ENCODE measurements at regions not wholly inside any gene's neighbourhood (a gene's known extent, or its start where the extent isn't known, plus 50 kb on each side); places are given as distances from the start of the nearest gene placed in this dataset.

DNA sequence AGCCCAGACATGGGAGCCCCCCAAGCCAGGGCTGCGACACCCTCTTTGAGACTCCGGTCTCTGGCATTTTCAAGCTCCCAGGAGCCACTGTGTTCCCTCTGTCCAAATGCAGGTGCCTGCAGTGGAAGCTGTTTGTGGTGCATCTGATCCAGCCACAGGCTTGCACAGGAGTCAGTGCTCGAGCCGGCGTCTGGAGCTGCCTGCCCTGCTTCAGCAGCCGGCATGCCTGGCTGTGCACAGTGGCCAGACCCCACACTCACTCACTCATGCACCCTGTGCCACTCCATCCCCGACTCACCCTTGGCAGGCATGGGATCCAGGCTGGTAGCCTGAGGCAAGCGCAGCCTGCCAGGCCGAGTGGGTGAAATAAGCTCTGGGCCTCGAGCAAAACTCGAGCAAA lies 555.0 kb upstream of the CCDC54 start:
- TF ChIP-seq, protein P1, sequence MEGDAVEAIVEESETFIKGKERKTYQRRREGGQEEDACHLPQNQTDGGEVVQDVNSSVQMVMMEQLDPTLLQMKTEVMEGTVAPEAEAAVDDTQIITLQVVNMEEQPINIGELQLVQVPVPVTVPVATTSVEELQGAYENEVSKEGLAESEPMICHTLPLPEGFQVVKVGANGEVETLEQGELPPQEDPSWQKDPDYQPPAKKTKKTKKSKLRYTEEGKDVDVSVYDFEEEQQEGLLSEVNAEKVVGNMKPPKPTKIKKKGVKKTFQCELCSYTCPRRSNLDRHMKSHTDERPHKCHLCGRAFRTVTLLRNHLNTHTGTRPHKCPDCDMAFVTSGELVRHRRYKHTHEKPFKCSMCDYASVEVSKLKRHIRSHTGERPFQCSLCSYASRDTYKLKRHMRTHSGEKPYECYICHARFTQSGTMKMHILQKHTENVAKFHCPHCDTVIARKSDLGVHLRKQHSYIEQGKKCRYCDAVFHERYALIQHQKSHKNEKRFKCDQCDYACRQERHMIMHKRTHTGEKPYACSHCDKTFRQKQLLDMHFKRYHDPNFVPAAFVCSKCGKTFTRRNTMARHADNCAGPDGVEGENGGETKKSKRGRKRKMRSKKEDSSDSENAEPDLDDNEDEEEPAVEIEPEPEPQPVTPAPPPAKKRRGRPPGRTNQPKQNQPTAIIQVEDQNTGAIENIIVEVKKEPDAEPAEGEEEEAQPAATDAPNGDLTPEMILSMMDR (conservative IDR thresholded peaks at IDR 0.05; ENCODE audit: low read length), result no peak
- no peak for TF ChIP-seq EZH2phosphoT487 (IDR thresholded peaks at IDR 0.05; ENCODE audit: borderline replicate concordance)
